GM06990 (cell line): ENCODE measurements at regions not wholly inside any gene's neighbourhood (a gene's known extent, or its start where the extent isn't known, plus 50 kb on each side); places are given as distances from the start of the nearest gene placed in this dataset.

Source experiments
- DNase-seq: peaks from one replicate; pipeline ENCODE4 v3.0.0-alpha.2; 2011; ENCODE audit not compliant: insufficient read length; ENCODE audit errors: extremely low read depth
- H3K27me3 ChIP-seq: replicated peaks from 2 replicates; pipeline ENCODE4 v1.6.0; 2011; ENCODE audit warnings: low read length; ENCODE audit not compliant: control insufficient read depth, insufficient read depth
- H3K36me3 ChIP-seq: 2 replicates; pipeline ENCODE4 v1.5.1; 2011; ENCODE audit warnings: low read length; ENCODE audit not compliant: control insufficient read depth, insufficient read depth
- H3K4me3 ChIP-seq: replicated peaks from 2 replicates; pipeline ENCODE4 v1.5.1; 2011; ENCODE audit warnings: low read depth, mild to moderate bottlenecking, control low read depth, low read length
- TF ChIP-seq, protein P1 (sequence below): IDR thresholded peaks from 2 replicates; pipeline ENCODE4 v1.5.1; 2011; ENCODE audit warnings: low read length, control low read depth, mild to moderate bottlenecking, inconsistent platforms; ENCODE audit not compliant: insufficient read depth, poor library complexity, severe bottlenecking

DNA sequence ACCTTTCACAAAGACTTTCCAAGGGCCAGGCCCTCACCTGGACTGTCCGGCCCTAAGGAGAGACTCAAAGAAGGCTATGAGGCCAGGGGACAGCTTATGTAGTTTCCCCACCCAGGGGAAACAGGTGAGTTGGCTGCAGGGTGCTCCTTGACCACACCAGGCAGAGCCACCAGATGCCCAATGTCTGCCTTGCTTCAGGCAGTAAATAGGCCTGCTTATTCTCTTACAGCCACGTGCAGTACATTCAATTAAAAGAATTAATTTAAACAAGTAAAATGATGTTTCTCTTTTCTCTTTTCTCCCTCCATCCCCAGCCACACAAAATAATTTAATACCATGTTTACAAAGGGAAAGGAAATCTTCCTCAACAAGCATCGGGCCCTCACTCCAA, 66.6 kb upstream of the ABLIM1 start:
- Histone ChIP-seq H3K27me3 (no peaks in the 10 kb centered on the region; the same call in 1 of the 2 replicates), H3K36me3 (no peaks in the 10 kb centered on the region), H3K4me3 (no peak overlapping the region)
- TF ChIP-seq, protein P1, sequence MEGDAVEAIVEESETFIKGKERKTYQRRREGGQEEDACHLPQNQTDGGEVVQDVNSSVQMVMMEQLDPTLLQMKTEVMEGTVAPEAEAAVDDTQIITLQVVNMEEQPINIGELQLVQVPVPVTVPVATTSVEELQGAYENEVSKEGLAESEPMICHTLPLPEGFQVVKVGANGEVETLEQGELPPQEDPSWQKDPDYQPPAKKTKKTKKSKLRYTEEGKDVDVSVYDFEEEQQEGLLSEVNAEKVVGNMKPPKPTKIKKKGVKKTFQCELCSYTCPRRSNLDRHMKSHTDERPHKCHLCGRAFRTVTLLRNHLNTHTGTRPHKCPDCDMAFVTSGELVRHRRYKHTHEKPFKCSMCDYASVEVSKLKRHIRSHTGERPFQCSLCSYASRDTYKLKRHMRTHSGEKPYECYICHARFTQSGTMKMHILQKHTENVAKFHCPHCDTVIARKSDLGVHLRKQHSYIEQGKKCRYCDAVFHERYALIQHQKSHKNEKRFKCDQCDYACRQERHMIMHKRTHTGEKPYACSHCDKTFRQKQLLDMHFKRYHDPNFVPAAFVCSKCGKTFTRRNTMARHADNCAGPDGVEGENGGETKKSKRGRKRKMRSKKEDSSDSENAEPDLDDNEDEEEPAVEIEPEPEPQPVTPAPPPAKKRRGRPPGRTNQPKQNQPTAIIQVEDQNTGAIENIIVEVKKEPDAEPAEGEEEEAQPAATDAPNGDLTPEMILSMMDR: no peak
- no peak for DNase-seq

DNA sequence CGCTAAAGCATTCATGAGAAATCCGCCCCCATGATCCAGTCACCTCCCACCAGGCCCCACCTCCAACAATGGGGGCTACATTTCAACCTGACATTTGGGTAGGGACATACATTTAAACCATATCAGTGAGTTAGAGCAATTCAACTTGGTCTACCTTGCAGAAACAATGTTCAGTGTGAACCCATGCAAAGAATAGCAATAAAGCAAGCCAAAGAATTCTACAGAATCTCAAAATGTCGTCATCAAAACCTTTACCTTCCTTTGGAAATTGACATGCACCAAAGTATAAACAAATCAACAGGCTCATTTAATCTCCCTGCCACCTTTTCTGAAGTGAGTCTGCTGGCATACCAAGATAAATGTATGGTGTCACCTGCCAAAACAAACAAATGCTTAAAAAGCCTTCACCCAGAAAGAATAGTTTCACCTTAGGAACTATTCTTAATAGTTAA, 68.8 kb upstream of the ABLIM1 start:
- no peak for DNase-seq
- H3K27me3 ChIP-seq: no peaks in the 10 kb centered on the region; the same call in 1 of the 2 replicates
- TF ChIP-seq, protein P1: no peak
- H3K4me3 ChIP-seq: no peak overlapping the region
- H3K36me3 ChIP-seq: no peaks in the 10 kb centered on the region

DNA sequence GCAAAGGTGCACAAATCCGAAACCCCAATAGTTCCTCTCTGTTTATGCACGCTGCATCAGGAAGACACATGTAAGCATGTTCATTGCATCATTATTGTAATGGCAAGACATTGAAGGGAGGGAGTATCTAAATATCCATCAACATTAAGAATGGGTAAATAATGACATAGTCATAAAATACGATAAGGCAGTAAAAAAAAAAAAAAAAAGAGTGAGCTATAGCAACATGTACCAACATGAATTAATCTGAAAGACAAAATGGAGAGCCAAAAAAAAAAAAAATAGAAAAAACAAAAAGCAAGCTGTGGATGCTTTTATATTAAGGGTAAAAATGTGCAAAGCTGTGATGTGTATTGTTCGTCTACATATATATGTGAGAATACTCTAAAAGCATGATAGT, 70.2 kb upstream of the ABLIM1 start:
- H3K4me3 ChIP-seq: no peak overlapping the region
- DNase-seq: no peak
- TF ChIP-seq, protein P1: no peak
- no peaks in the 10 kb centered on the region; the same call in 1 of the 2 replicates for H3K27me3 ChIP-seq
- no peaks in the 10 kb centered on the region for H3K36me3 ChIP-seq

DNA sequence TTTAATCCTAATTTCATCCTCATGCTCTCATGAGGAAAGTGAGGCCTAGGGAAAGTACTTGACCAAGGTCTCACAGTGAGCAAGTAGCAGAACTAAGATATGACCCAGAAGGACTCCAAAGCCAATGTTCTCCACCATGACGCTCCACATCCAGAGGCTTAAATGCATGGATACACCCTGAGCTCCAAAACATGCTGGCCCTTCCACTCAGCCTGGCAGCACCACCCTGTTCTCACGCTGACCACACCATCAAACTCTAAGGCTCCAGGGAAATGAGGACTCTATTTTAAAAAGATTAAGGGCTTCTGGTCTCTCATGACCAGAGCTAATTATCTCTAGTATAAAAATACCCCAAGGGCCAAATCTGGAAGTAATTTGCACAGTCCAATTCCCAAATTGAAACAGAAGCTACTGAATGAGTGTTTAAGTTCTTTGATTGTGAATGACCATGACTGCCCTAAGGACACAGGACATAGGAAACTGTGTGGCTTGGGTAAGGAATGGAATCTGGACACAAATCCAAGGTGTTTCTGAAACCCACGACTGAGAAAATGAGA, 71.1 kb upstream of the ABLIM1 start:
- TF ChIP-seq, protein P1: no peak
- H3K27me3 ChIP-seq: no peaks in the 10 kb centered on the region; the same call in 1 of the 2 replicates
- DNase-seq: no peak
- no peak overlapping the region for H3K4me3 ChIP-seq
- no peaks in the 10 kb centered on the region for H3K36me3 ChIP-seq

DNA sequence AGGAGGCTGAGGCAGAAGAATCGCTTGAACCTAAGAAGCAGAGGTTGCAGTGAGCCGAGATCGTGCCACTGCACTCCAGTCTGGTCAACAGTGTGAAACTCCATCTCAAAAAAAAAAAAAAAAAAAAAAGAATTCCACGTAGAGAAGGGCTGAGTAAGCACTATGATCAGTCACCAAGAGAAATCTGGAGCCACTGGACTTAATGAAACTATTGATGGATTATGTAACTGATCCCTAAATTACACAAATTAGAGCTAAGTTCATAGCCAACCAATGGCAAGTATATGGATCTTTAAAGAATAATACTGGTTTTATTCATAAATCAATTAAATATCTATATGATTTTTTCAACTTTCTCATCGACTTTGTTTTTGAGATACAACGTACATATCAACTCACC, 72.2 kb upstream of the ABLIM1 start:
- no peak overlapping the region for H3K4me3 ChIP-seq
- no peaks in the 10 kb centered on the region; the same call in 1 of the 2 replicates for H3K27me3 ChIP-seq
- no peak for DNase-seq
- H3K36me3 ChIP-seq: no peaks in the 10 kb centered on the region
- TF ChIP-seq, protein P1: no peak

DNA sequence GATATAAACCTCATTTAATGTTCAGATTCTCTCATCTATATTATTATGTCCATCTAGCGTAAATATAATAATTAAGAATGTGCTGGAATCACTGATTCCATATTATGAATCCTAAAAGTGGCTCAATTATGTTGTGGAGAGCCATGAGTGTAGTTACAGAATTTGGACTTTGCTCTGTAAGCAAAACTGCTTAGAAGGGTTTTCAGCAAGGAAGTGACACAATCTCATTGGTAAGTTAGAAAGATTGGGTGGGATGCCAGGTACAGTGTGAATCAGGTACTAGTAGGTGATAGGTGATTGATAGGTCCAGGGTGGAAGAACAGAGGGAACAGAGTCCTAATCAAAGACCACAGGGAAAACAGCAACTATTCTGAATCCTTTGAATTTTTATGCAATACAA, 74.9 kb upstream of the ABLIM1 start:
- TF ChIP-seq, protein P1: no peak
- DNase-seq: no peak

More for the DNA sequence above, 74.9 kb upstream of the ABLIM1 start:
- H3K36me3 ChIP-seq: no peaks in the 10 kb centered on the region
- H3K27me3 ChIP-seq: no peaks in the 10 kb centered on the region; the same call in 1 of the 2 replicates
- no peak overlapping the region for H3K4me3 ChIP-seq
